HG03457 (cell line): ENCODE measurements at regions not wholly inside any gene's neighbourhood (a gene's known extent, or its start where the extent isn't known, plus 50 kb on each side); places are given as distances from the start of the nearest gene placed in this dataset.
"Not testable (repeated sequence)": the region's sequence is repeated elsewhere in the genome, so short reads cannot be mapped to it uniquely, and the experiment has no call there.

Source experiments
- ATAC-seq: cut with Tn5 transposase; IDR thresholded peaks from one replicate; pipeline ENCODE4 v1.9.1; 2021; ENCODE audit warnings: moderate number of reproducible peaks; ENCODE audit not compliant: unreplicated experiment

- ATAC-seq, result no peak
Measured at GRCh38 chr6:27049863-27050781, 197.4 kb upstream of the PRSS16 start.

GRCh38 chr6:27052082-27052730 is 195.3 kb upstream of the PRSS16 start:
- ATAC-seq, result not testable (repeated sequence)

GRCh38 chr6:27052731-27053082 is 194.8 kb upstream of the PRSS16 start:
- no peak for ATAC-seq

GRCh38 chr6:27053738-27054137 is 193.8 kb upstream of the PRSS16 start:
- no peak for ATAC-seq

GRCh38 chr6:27056615-27057014 is 190.9 kb upstream of the PRSS16 start:
- ATAC-seq, result no peak

- no peak for ATAC-seq
Measured at GRCh38 chr6:27059621-27060425, 187.7 kb upstream of the PRSS16 start.

- ATAC-seq, result no peak
Measured at GRCh38 chr6:27061235-27061993, 186.1 kb upstream of the PRSS16 start.

- ATAC-seq, result no peak
Measured at GRCh38 chr6:27062755-27063154, 184.7 kb upstream of the PRSS16 start.

GRCh38 chr6:27065183-27065582 is 182.3 kb upstream of the PRSS16 start:
- ATAC-seq, result no peak

GRCh38 chr6:27066381-27066780 is 181.1 kb upstream of the PRSS16 start:
- ATAC-seq, result no peak

- no peak for ATAC-seq
Measured at GRCh38 chr6:27066802-27067201, 180.7 kb upstream of the PRSS16 start.

- ATAC-seq, result no peak
Measured at GRCh38 chr6:27073441-27073840, 174.1 kb upstream of the PRSS16 start.

- no peak for ATAC-seq
Measured at GRCh38 chr6:27076116-27076515, 171.4 kb upstream of the PRSS16 start.

GRCh38 chr6:27078734-27079357 is 168.7 kb upstream of the PRSS16 start:
- peak; percentile 76 for ATAC-seq

- no peak for ATAC-seq
Measured at GRCh38 chr6:27081188-27081587, 166.3 kb upstream of the PRSS16 start.

GRCh38 chr6:27081931-27082330 is 165.6 kb upstream of the PRSS16 start:
- ATAC-seq, result no peak

- no peak for ATAC-seq
Measured at GRCh38 chr6:27088068-27088467, 159.4 kb upstream of the PRSS16 start.

GRCh38 chr6:27091661-27092315 is 155.7 kb upstream of the PRSS16 start:
- ATAC-seq, result no peak

- no peak for ATAC-seq
Measured at GRCh38 chr6:27092316-27092692, 155.2 kb upstream of the PRSS16 start.

- ATAC-seq, result no peak
Measured at GRCh38 chr6:27095914-27096313, 151.6 kb upstream of the PRSS16 start.
